K562 (cell line): ENCODE measurements at regions not wholly inside any gene's neighbourhood (a gene's known extent, or its start where the extent isn't known, plus 50 kb on each side); places are given as distances from the start of the nearest gene placed in this dataset.

Experiments
- ATAC-seq: fragments of 200-7000 bp; cut with Tn5 transposase; 3 replicates; pipeline ENCODE4 v1.9.1; 2020; ENCODE audit warnings: moderate library complexity
- BruUV-seq: library from RNA; stranded (reverse); fragments of 400-500 nt; replicated peaks from 2 replicates; lab custom pipeline; 2021; lab: Mats Ljungman, UMichigan
- CTCF ChIA-PET: fragments of 300-600 bp; formaldehyde crosslinking; extraction: SDS; loops from one replicate; lab custom pipeline; 2021; ENCODE audit warnings: low intra/inter-chr PET ratio; lab: Yijun Ruan, JAX
- POLR2A ChIA-PET: fragments of 300-600, 350-650 bp; sonication (Branson Sonifier 250); formaldehyde crosslinking; extraction: SDS; loops from one replicate; lab custom pipeline; 2021; ENCODE audit warnings: antibody characterized with exemption, inconsistent platforms; lab: Yijun Ruan, JAX
- DNase-seq, 4 experiments: peaks; one replicate each; pipeline versions ENCODE4 v3.0.0 to v3.0.0-alpha.2; 2011 to 2018; ENCODE audit warnings: low spot score in 3 of 4, mixed read lengths in 3 of 4; ENCODE audit errors: extremely low read depth in 1 of 4
- FAIRE-seq: peaks from 2 replicates; lab custom pipeline; 2011; peaks lifted over from hg19 to GRCh38; lab: Jason Lieb, UNC
- H2AFZ ChIP-seq: 2 replicates; pipeline ENCODE4 v1.6.0; 2011; ENCODE audit warnings: low read depth, low read length, control low read depth, inconsistent platforms
- H3K27ac ChIP-seq: fragments of 200-600 bp; 3 replicates; pipeline ENCODE4 v1.8.0; 2011; ENCODE audit warnings: low read depth, mild to moderate bottlenecking, control low read depth, inconsistent platforms, low read length, moderate library complexity, mixed read lengths; ENCODE audit errors: extremely low read depth
- H3K27me3 ChIP-seq, 2 experiments: fragments of 300-600 bp in 1 of 2; 2 replicates in 1 of 2; 3 replicates in 1 of 2; pipeline versions ENCODE4 v1.6.0 to v1.8.0; 2011; ENCODE audit warnings: inconsistent platforms in 2 of 2, low read length in 2 of 2, mild to moderate bottlenecking in 1 of 2, mixed read lengths in 1 of 2, moderate library complexity in 1 of 2; ENCODE audit not compliant: control insufficient read depth in 2 of 2, insufficient read depth in 2 of 2
- H3K36me3 ChIP-seq: fragments of 300-600 bp; 3 replicates; pipeline ENCODE4 v1.8.0; 2011; ENCODE audit warnings: mild to moderate bottlenecking, low read length, inconsistent platforms; ENCODE audit not compliant: control insufficient read depth, insufficient read depth
- H3K4me1 ChIP-seq, 2 experiments: fragments of 200-600 bp in 1 of 2; replicated peaks in 1 of 2; 2 replicates in 1 of 2; 3 replicates in 1 of 2; pipeline versions ENCODE4 v1.5.1 to v1.8.0; 2011; ENCODE audit warnings: inconsistent platforms in 2 of 2, low read length in 2 of 2, mild to moderate bottlenecking in 1 of 2, mixed read lengths in 1 of 2, moderate library complexity in 1 of 2; ENCODE audit not compliant: control insufficient read depth in 2 of 2, insufficient read depth in 2 of 2
- H3K4me2 ChIP-seq: 2 replicates; pipeline ENCODE4 v1.6.1; 2011; ENCODE audit warnings: low read length, control low read depth, inconsistent platforms, mixed read lengths; ENCODE audit not compliant: insufficient read depth
- H3K4me3 ChIP-seq: fragments of 200-600 bp; sonication (generic), shearing (Covaris generic); 2 replicates; pipeline ENCODE4 v1.5.1; 2016; ENCODE audit warnings: control low read depth, inconsistent platforms
- H3K79me2 ChIP-seq: fragments of 200-600 bp; 3 replicates; pipeline ENCODE4 v1.8.0; 2011; ENCODE audit warnings: low read length, inconsistent platforms; ENCODE audit not compliant: control insufficient read depth, insufficient read depth
- H3K9ac ChIP-seq, 2 experiments: 2 replicates each; pipeline versions ENCODE4 v1.6.0 to v1.6.1; 2011; ENCODE audit warnings: low read depth in 2 of 2, low read length in 2 of 2, control low read depth in 1 of 2, inconsistent platforms in 1 of 2, mild to moderate bottlenecking in 1 of 2, mixed read lengths in 1 of 2; ENCODE audit not compliant: insufficient read depth in 1 of 2
- H3K9me1 ChIP-seq: one replicate; pipeline ENCODE4 v1.6.0; 2011; ENCODE audit warnings: inconsistent platforms, mild to moderate bottlenecking, low read length, moderate library complexity; ENCODE audit not compliant: control insufficient read depth, insufficient read depth
- H3K9me3 ChIP-seq: replicated peaks from 2 replicates; pipeline ENCODE4 v1.5.1; 2011; ENCODE audit warnings: low read depth, low read length, inconsistent platforms; ENCODE audit not compliant: control insufficient read depth, insufficient read depth
- H4K20me1 ChIP-seq: replicated peaks from 2 replicates; pipeline ENCODE4 v1.6.1; 2011; ENCODE audit warnings: low read length, inconsistent platforms, mixed read lengths; ENCODE audit not compliant: control insufficient read depth, insufficient read depth
- ARID2 ChIP-seq: fragments of 450-650 bp; IDR thresholded peaks from 2 replicates; pipeline ENCODE4 v1.6.1; 2017; ENCODE audit warnings: antibody characterized with exemption, mild to moderate bottlenecking
- FOS ChIP-seq: IDR thresholded peaks from 3 replicates; pipeline ENCODE4 v1.6.1; 2011; ENCODE audit not compliant: insufficient read length; ENCODE audit errors: extremely low read depth
- GTF2F1 ChIP-seq: IDR thresholded peaks from 2 replicates; pipeline ENCODE4 v1.6.1; 2011; ENCODE audit warnings: low read depth, low read length, improper control_type of control experiment
- SPI1 ChIP-seq: IDR thresholded peaks from 2 replicates; pipeline ENCODE4 v1.6.1; 2011; ENCODE audit warnings: low read depth, low read length, control low read depth, borderline replicate concordance
- XRCC4 ChIP-seq: IDR thresholded peaks from one replicate; pipeline ENCODE4 v1.6.1; 2011; ENCODE audit not compliant: insufficient read depth, insufficient read length; ENCODE audit errors: extremely low read depth
- ZC3H4 ChIP-seq: sonication (generic); formaldehyde crosslinking; IDR thresholded peaks from 2 replicates; pipeline ENCODE4 v1.9.0; 2021; ENCODE audit warnings: missing genetic modification reagents, borderline replicate concordance
- ZNF76 ChIP-seq: fragments of 250-450 bp; sonication (Bioruptor Pico); IDR thresholded peaks from 2 replicates; pipeline ENCODE4 v1.4.0; 2020; ENCODE audit warnings: mild to moderate bottlenecking, moderate library complexity, borderline replicate concordance
- WGBS: fragments of 100-300 bp; shearing (Covaris generic); methylation state at CpG from one replicate; pipeline ENCODE4 v1.1.6; 2016; ENCODE audit warnings: low coverage, mixed read lengths; ENCODE audit not compliant: insufficient coverage; ENCODE audit errors: missing lambda C conversion rate; 5-methylcytosine and 5-hydroxymethylcytosine counted together
- in situ Hi-C: fragments of 300-500 bp; cut with MboI; formaldehyde crosslinking; loops from 4 replicates; pipeline ENCODE4 v1.15.0; 2018; ENCODE audit warnings: inconsistent platforms, mixed read lengths
- intact Hi-C: fragments of 100-400 bp; cut with micrococcal nuclease; formaldehyde crosslinking; loops from 2 replicates; pipeline ENCODE4 v1.14.2; 2022
- TF ChIP-seq, protein P1 (sequence below): fragments of 450-650 bp; IDR thresholded peaks from 2 replicates; pipeline ENCODE4 v1.6.1; 2017; ENCODE audit warnings: antibody characterized with exemption
- TF ChIP-seq, protein P2 (sequence below): fragments of 450-650 bp; IDR thresholded peaks from 2 replicates; pipeline ENCODE4 v1.7.1; 2018; ENCODE audit warnings: mild to moderate bottlenecking, low read depth; ENCODE audit not compliant: partially characterized antibody

DNA sequence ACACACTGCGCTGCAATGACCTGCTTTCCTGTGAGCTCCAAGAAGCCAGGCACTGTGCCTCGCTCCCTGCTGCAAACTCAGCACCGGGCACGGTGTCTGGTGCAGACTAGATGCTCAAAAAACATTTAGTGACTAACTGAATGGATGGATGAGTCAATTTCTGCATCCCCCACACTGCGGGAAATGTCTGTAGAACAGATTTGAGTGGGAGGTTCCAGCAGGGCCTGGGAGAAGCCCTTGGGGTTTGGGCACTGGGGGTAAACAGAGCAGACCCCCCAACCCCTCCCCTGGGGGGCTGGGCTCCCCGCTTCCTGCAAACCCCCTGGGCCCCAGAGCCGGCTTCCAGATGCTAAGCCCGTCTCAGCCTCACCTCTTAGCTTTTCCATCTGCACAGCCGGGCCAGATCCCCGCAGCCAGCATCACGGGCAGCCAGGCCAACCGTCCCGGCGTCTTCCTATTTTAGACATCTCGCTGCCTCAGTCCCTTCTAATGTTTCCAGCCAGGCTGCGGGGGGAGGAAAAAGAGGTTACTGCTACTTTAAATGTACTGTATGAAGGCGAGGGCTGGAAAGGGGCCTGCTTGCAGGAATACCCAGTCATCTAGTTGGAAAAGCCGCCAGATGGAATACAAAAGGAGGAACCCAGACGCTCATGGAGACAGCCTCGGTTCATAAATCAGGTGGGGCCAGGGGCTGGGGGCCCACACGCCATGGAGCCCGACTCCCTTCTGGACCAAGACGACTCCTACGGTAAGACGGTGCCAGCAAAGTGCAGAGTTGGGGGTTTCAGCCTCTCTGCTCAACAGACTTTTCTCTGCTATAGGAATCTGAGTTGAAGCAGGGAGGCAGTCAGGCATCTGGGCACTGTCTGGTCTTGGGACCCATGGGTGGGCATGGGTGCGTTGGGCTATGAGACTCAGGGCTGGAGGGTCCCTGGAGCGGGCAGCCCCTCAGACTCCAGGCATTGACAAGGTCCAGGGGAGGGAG, 67.1 kb upstream of the GGTA1 start:
- DNase-seq = no peak
- POLR2A ChIA-PET = interaction anchor here (0.7 kb wide), 1 partner anchor 1381 kb away, joined by 3 read pairs; no protein-coding TSS in a partner anchor
- H3K4me2 ChIP-seq = no peak overlapping the region
- H3K4me1 ChIP-seq = no peaks in the 10 kb centered on the region; a peak in 1 of 5 replicates
- intact Hi-C loops (no loop called here), in situ Hi-C loops (no loop called here)
- no peak overlapping the region for H3K27ac ChIP-seq
- no peak for ATAC-seq
- no peak for FAIRE-seq
- no peaks in the 10 kb centered on the region for H3K9me3 ChIP-seq
- under 1% methylated on average over 24 of the region's 27 CpGs for WGBS
- no peak overlapping the region for H2AFZ ChIP-seq
- no peaks in the 10 kb centered on the region for H3K79me2 ChIP-seq
- H4K20me1 ChIP-seq = no peaks in the 10 kb centered on the region
- H3K9ac ChIP-seq = no peak overlapping the region
- H3K27me3 ChIP-seq = peaks cover 5 to 69% of the 10 kb centered on the region in 2 experiments; a peak in 4 of 5 replicates
- CTCF ChIA-PET = no interaction called here
- no peak overlapping the region for H3K4me3 ChIP-seq
- no peaks in the 10 kb centered on the region for H3K9me1 ChIP-seq
- no TSS peak for BruUV-seq
- TF ChIP-seq, protein P1, sequence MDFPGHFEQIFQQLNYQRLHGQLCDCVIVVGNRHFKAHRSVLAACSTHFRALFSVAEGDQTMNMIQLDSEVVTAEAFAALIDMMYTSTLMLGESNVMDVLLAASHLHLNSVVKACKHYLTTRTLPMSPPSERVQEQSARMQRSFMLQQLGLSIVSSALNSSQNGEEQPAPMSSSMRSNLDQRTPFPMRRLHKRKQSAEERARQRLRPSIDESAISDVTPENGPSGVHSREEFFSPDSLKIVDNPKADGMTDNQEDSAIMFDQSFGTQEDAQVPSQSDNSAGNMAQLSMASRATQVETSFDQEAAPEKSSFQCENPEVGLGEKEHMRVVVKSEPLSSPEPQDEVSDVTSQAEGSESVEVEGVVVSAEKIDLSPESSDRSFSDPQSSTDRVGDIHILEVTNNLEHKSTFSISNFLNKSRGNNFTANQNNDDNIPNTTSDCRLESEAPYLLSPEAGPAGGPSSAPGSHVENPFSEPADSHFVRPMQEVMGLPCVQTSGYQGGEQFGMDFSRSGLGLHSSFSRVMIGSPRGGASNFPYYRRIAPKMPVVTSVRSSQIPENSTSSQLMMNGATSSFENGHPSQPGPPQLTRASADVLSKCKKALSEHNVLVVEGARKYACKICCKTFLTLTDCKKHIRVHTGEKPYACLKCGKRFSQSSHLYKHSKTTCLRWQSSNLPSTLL = no peak
- TF ChIP-seq XRCC4 = no peak
- TF ChIP-seq ZC3H4 (CRISPR knock-in tag) = no peak
- TF ChIP-seq ARID2 = no peak
- TF ChIP-seq FOS = no peak
- no peak for TF ChIP-seq GTF2F1
- no peak for TF ChIP-seq ZNF76
- TF ChIP-seq, protein P2, sequence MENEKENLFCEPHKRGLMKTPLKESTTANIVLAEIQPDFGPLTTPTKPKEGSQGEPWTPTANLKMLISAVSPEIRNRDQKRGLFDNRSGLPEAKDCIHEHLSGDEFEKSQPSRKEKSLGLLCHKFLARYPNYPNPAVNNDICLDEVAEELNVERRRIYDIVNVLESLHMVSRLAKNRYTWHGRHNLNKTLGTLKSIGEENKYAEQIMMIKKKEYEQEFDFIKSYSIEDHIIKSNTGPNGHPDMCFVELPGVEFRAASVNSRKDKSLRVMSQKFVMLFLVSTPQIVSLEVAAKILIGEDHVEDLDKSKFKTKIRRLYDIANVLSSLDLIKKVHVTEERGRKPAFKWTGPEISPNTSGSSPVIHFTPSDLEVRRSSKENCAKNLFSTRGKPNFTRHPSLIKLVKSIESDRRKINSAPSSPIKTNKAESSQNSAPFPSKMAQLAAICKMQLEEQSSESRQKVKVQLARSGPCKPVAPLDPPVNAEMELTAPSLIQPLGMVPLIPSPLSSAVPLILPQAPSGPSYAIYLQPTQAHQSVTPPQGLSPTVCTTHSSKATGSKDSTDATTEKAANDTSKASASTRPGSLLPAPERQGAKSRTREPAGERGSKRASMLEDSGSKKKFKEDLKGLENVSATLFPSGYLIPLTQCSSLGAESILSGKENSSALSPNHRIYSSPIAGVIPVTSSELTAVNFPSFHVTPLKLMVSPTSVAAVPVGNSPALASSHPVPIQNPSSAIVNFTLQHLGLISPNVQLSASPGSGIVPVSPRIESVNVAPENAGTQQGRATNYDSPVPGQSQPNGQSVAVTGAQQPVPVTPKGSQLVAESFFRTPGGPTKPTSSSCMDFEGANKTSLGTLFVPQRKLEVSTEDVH = no peak
- TF ChIP-seq SPI1 = no peak
- no peaks in the 10 kb centered on the region for H3K36me3 ChIP-seq
